HG03095 (cell line): ENCODE measurements at regions not wholly inside any gene's neighbourhood (a gene's known extent, or its start where the extent isn't known, plus 50 kb on each side); places are given as distances from the start of the nearest gene placed in this dataset.
"Not testable (repeated sequence)": the region's sequence is repeated elsewhere in the genome, so short reads cannot be mapped to it uniquely, and the experiment has no call there.

ENCODE experiments used
- ATAC-seq: cut with Tn5 transposase; IDR thresholded peaks from one replicate; pipeline ENCODE4 v1.9.1; 2021; ENCODE audit warnings: moderate library complexity; ENCODE audit not compliant: unreplicated experiment

- ATAC-seq = no peak
Observed at GRCh38 chr17:31750578-31750977, 108.5 kb downstream of the COPRS start.

GRCh38 chr17:31748881-31749280, 110.2 kb downstream of the COPRS start:
- no peak for ATAC-seq

- no peak for ATAC-seq
Observed at GRCh38 chr17:31746884-31747495, 112.1 kb downstream of the COPRS start.

GRCh38 chr17:31745964-31746600, 113.0 kb downstream of the COPRS start:
- no peak for ATAC-seq

- no peak for ATAC-seq
Observed at GRCh38 chr17:31744511-31744951, 114.5 kb downstream of the COPRS start.

GRCh38 chr17:31743797-31744196, 115.2 kb downstream of the COPRS start:
- ATAC-seq = no peak

GRCh38 chr17:31741371-31741770, 117.7 kb downstream of the COPRS start:
- no peak for ATAC-seq

- ATAC-seq = no peak
Observed at GRCh38 chr17:31740611-31741082, 118.4 kb downstream of the COPRS start.

GRCh38 chr17:31738996-31739699, 119.9 kb downstream of the COPRS start:
- no peak for ATAC-seq

- no peak for ATAC-seq
Observed at GRCh38 chr17:31738488-31738887, 120.6 kb downstream of the COPRS start.

- no peak for ATAC-seq
Observed at GRCh38 chr17:31738067-31738466, 121.0 kb downstream of the COPRS start.

- ATAC-seq = no peak
Observed at GRCh38 chr17:31736855-31737625, 122.0 kb downstream of the COPRS start.

GRCh38 chr17:31733326-31733725, 125.7 kb downstream of the COPRS start:
- no peak for ATAC-seq

GRCh38 chr17:31731585-31732154, 127.4 kb downstream of the COPRS start:
- ATAC-seq = not testable (repeated sequence)

GRCh38 chr17:31731118-31731517, 127.9 kb downstream of the COPRS start:
- no peak for ATAC-seq

GRCh38 chr17:31726980-31727427, 132.0 kb downstream of the COPRS start:
- ATAC-seq = no peak

- ATAC-seq = no peak
Observed at GRCh38 chr17:31724619-31725018, 134.4 kb downstream of the COPRS start.

GRCh38 chr17:31724026-31724425, 135.0 kb downstream of the COPRS start:
- ATAC-seq = no peak

- no peak for ATAC-seq
Observed at GRCh38 chr17:31722251-31723056, 136.6 kb downstream of the COPRS start.
